ENCODE measurements at regions not wholly inside any gene's neighbourhood (a gene's known extent, or its start where the extent isn't known, plus 50 kb on each side); places are given as distances from the start of the nearest gene placed in this dataset.
A peak's percentile ranks its signal among the peaks of the same experiment; 100 is the strongest.

DNA sequence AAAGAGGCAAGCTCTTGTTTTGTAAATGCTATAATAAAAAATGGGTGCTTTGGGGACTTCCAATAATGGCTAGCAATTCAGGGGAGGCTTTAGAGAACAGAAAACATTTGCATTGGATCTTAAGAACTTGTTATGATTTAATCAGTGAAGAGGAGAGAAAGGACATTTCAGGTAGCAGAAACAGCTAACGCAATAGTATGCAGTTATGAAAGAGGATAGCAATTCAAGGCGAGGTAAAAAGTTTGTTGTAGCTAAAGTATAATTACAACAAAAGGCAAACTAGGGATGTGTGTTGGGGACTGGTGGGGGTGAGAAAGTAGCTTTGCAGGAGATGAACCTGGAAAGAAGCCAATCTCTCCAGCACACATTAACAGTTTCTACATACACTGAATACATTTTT is 558.7 kb upstream of the SEMA6D start:
- no peak for ATAC-seq (replicated peaks)
- no peaks in the 10 kb centered on the region for H3K36me3 Mint-ChIP-seq (ENCODE audit: low read depth)
- no peak overlapping the region for H3K27ac Mint-ChIP-seq
- no peaks in the 10 kb centered on the region for H3K27me3 Mint-ChIP-seq
- H3K4me3 Mint-ChIP-seq, result no peak overlapping the region
- no peaks in the 10 kb centered on the region for H3K4me1 Mint-ChIP-seq
- peaks cover 15% of the 10 kb centered on the region for H3K9me3 Mint-ChIP-seq

DNA sequence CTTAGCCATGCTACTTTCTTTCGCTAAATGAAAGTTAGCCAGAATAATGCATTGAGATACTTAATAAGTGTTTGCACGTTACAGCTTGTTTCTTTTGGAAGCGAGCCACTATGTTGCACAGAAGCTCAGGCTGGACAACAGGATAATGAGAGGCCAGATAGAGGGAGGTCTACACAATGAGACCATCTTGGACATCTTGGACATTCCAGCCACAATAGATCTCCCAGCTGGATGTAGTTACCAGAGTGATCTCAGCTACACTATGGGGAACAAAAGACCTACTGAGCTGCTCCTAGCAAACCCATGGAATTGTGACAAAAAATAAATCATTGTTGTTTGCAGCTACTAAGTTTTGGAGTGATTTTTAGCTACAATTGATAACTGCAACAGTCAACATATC is 540.1 kb upstream of the SEMA6D start:
- no peaks in the 10 kb centered on the region for H3K4me1 Mint-ChIP-seq
- H3K36me3 Mint-ChIP-seq (ENCODE audit: low read depth), result no peaks in the 10 kb centered on the region
- H3K27ac Mint-ChIP-seq, result no peak overlapping the region
- H3K4me3 Mint-ChIP-seq, result no peak overlapping the region
- peaks cover 4% of the 10 kb centered on the region for H3K27me3 Mint-ChIP-seq
- no peak for ATAC-seq (replicated peaks)
- H3K9me3 Mint-ChIP-seq, result peaks cover 15% of the 10 kb centered on the region

DNA sequence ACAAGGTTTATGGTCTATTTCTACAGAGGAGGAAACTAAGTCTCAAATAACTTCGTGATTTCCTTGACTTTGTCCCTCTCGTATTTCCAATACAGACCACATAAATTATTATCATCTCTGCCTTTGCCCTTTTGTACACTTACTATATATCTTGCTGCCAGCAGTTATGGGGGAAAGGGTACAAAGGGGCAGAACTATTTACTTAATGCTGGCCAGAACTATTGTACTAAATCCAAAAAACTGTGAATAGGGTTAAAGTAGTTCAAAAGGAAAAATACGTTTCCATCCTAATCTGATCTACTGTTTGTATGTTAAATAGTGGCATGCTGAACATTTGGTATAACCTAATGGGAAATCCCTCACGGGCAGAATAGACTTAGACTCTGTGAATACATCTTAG is 537.3 kb upstream of the SEMA6D start:
- no peak overlapping the region for H3K4me3 Mint-ChIP-seq
- H3K4me1 Mint-ChIP-seq, result no peaks in the 10 kb centered on the region
- H3K27me3 Mint-ChIP-seq, result peaks cover 22% of the 10 kb centered on the region
- H3K9me3 Mint-ChIP-seq, result peaks cover 11% of the 10 kb centered on the region
- H3K36me3 Mint-ChIP-seq (ENCODE audit: low read depth), result no peaks in the 10 kb centered on the region
- ATAC-seq (replicated peaks), result no peak
- no peak overlapping the region for H3K27ac Mint-ChIP-seq

DNA sequence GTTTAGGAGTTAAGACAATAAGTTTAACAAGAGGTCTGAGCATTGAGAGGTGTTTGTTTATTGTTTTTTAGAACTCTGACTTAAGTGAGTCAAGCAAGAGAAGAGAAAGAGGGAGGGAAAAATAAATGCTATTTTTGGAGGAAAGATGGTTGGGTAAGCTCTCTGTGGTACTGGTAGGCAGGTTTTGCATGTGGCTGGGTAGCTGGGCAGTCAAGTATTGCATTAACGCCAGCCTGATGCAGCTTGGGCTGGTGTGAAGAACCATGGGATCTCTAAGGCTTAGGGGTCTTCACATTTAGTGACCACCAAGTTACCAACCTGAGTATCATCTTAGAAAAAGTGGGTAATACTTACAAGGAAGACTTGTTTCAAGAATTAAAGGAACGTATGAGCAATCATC is 534.5 kb upstream of the SEMA6D start:
- Mint-ChIP-seq H3K4me1 (no peaks in the 10 kb centered on the region), H3K9me3 (peaks cover 5% of the 10 kb centered on the region), H3K4me3 (no peak overlapping the region), H3K27ac (no peak overlapping the region), H3K27me3 (peaks cover 33% of the 10 kb centered on the region), H3K36me3 (ENCODE audit: low read depth) (no peaks in the 10 kb centered on the region)
- no peak for ATAC-seq (replicated peaks)

DNA sequence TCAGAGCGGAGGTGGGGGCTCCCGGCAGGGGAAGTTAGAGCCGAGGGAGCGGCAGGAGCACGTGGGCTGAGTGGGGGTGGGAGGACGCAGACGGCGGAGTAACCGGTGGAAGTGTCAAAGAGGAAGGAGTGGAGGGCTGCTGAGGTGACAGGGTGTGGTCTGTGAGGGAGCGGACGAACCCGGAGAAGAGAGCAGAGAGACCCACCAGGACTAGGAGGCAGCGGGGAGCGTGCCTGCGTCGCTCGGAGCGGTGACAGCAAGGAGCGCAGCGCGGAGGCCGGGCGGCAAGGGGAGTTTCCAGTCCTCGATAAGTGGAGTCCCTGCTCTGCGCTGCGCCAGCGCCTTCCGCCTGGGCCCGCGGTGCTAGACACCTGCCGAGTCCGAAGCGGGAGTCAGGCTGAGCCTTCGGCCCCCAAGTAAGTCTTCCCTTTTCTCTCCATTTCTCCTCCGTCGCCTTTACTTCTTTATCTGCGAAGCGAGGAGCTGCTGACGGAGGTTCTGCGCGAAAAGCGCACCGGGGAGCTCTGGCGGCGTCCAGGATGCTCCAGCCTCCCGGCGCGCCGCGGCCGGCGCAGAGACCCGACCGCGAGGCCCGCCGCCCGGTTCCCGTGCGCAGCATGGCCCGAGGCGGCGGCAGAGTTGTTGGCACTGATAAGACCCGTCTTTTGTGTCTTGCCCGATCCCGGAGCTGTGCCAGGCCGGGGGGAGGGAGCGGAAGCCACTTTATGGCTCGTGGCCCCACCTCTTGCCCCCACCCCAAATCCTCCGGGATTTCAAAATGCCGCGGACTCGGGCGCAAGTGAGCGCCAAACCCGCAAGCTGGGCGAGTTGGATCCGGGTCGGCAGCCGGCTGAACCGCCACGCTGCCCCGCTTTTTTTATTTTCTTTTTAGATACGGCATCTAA is 533.0 kb upstream of the SEMA6D start:
- no peak for ATAC-seq (replicated peaks)
- Mint-ChIP-seq H3K9me3 (peaks cover 3% of the 10 kb centered on the region), H3K4me3 (peak overlapping the region; percentile 44), H3K4me1 (no peaks in the 10 kb centered on the region), H3K36me3 (ENCODE audit: low read depth) (no peaks in the 10 kb centered on the region), H3K27me3 (peaks cover 33% of the 10 kb centered on the region), H3K27ac (no peak overlapping the region)

DNA sequence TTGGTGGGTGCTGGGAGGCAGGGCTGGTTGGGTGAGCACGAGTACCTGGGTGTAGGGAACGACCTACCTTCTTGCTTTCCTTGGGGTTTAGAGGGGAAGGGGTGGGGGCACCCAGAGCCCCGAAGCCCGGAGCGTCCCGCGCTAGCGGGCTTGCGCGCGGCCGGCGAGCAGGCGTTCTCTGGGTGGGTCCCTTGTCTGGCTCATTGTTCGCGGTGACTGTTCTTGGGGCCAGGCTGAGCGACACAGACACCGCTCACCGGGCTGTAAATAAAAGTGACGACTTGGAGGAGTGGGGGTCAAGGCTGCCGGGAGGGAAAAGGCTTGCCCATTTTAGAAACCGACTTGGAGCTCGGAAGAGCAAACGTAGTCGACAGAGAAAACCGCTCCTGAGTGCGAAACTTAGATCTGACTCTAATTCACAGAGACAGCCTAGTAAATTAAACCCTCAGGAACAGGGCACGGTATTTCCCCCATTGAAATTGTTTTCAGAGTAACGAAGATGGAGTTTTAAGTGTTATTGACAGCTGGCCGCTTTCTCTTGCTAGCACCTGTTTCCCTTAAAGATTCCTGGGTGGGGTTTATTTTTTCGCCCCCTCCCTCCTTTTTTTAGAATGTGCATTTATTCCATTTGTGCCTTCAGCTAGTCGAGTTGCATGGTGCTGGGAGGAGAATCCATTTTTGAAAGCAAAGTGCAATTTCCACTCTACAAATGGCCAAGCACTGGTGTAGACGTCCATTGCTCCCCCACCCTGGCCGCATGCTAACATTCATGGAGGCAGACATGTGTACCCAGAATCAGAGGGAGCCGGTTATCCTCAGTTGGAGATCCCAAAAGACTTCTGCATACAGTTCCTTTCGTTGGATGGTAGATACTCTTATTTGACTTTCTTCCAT is 532.1 kb upstream of the SEMA6D start:
- H3K27ac Mint-ChIP-seq, result no peak overlapping the region
- no peaks in the 10 kb centered on the region for H3K36me3 Mint-ChIP-seq (ENCODE audit: low read depth)
- peaks cover 33% of the 10 kb centered on the region for H3K27me3 Mint-ChIP-seq
- ATAC-seq (replicated peaks), result no peak
- H3K4me3 Mint-ChIP-seq, result peak overlapping the region; percentile 42
- no peaks in the 10 kb centered on the region for H3K4me1 Mint-ChIP-seq
- H3K9me3 Mint-ChIP-seq, result peaks cover 3% of the 10 kb centered on the region

DNA sequence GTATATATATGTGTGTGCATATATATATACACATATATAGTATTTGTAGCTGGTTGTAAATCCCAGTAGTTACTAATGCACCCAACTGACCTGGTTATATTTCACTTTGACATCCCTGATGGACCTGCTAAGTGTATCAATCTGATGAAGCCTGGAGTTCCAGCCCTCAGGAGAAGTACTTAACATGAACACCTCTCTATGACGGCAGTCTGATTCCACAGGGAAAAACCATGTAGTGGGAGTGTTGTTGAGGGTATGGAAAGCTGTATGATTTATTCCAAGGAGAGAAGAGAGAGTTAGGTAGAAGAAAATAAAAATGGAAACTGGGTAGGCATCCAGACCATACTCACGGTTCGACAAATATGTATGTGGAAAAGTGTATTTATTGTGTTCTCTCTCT is 531.2 kb upstream of the SEMA6D start:
- Mint-ChIP-seq H3K36me3 (ENCODE audit: low read depth) (no peaks in the 10 kb centered on the region), H3K4me1 (no peaks in the 10 kb centered on the region), H3K27ac (no peak overlapping the region), H3K27me3 (peaks cover 33% of the 10 kb centered on the region), H3K9me3 (peaks cover 3% of the 10 kb centered on the region), H3K4me3 (no peak overlapping the region)
- no peak for ATAC-seq (replicated peaks)

DNA sequence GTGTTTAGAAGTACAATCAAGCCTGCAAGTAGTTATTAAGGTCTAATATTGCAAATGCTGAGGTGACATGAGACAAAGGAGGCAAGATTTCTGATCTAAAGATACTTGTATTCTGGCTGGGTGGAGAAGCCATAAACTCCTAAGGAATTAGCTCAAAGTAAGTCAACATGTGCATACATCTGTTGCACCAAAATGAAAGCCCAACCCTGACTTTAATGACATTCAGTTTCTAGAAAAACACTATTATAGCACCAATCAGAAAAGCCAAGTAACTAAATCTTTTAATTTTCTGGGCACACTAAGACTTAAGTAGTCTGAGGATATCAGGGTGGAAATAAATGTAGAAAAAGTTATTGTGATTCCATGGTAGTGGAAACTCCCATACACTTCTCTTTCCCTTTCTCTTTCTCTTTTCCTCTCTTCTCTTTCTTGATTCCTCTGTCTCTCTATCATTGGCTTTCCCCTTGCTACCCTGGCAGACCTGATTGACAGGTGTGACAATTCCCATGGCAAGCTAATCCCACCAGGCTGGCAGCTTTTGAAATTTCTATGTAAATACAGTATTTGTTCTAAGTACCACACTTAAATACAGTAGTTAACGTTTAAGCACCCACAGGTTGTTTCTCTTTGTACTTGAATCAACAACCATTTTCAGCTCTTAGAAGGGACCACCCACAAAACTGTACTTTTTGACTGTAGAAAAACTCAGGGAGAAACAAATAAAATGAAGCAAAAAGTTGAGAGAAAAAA is 528.4 kb upstream of the SEMA6D start:
- Mint-ChIP-seq H3K9me3 (no peaks in the 10 kb centered on the region), H3K36me3 (ENCODE audit: low read depth) (no peaks in the 10 kb centered on the region), H3K4me3 (no peak overlapping the region), H3K4me1 (no peaks in the 10 kb centered on the region), H3K27ac (no peak overlapping the region), H3K27me3 (peaks cover 14% of the 10 kb centered on the region)
- ATAC-seq (replicated peaks), result no peak

DNA sequence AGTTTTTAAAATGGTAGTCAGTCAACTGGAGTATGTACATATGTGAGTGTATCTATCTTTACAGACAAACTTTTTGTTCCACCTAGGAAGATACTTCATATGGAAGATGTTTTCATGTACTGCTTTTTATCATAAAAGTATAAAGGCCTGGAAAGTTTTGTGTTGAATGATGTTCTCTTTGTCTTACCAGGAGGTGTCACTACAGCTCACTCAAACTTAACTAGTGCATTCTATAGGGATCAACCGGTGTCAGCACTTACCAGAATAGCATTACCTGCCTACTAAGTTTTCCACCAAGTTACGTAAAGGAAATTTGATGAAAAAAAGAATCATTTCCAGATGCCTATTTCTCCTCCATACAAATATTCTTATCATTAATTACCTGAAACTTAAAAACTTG is 522.6 kb upstream of the SEMA6D start:
- no peaks in the 10 kb centered on the region for H3K27me3 Mint-ChIP-seq
- H3K9me3 Mint-ChIP-seq, result no peaks in the 10 kb centered on the region
- no peaks in the 10 kb centered on the region for H3K4me1 Mint-ChIP-seq
- H3K36me3 Mint-ChIP-seq (ENCODE audit: low read depth), result no peaks in the 10 kb centered on the region
- no peak overlapping the region for H3K27ac Mint-ChIP-seq
- no peak overlapping the region for H3K4me3 Mint-ChIP-seq
- ATAC-seq (replicated peaks), result no peak

DNA sequence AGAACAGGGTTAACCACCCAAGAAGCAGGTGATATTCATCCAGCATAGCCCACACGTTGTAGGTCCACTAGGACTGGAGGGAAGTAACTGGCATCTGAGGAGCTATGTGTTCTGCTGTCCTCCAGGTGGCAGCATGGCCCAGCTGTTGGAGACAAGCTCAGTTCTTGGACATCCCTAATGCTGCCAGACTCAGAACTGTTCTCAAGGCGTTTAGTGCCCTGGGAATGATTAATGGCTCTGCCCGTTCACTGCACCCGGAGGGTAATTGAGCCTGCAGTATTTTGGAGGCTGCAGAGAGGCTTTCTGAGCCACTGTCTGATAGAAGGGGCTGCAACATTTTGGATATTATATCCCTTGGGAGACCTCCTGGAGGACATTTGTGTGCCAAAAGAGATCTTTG is 521.3 kb upstream of the SEMA6D start:
- H3K36me3 Mint-ChIP-seq (ENCODE audit: low read depth), result no peaks in the 10 kb centered on the region
- H3K4me3 Mint-ChIP-seq, result no peak overlapping the region
- no peaks in the 10 kb centered on the region for H3K9me3 Mint-ChIP-seq
- no peaks in the 10 kb centered on the region for H3K27me3 Mint-ChIP-seq
- ATAC-seq (replicated peaks), result no peak
- H3K4me1 Mint-ChIP-seq, result no peaks in the 10 kb centered on the region
- H3K27ac Mint-ChIP-seq, result no peak overlapping the region

DNA sequence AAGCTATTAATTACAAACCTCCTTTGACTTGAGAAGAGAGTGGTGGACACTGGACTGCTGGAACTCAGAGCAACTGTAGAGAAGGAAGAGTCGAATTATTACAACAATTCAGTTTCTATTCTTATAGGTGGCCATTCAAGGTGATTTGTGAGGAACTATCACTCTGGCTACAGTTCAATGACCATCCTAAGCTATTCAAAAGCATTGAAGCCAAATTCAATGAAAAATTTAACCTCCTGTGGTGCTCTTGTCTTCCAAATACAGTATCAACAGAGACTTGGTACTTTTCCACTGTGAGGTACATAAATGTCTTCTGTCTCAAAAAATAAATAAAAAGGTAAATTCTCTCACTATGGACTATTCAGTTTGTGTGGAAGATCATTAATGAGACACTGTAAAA is 513.3 kb upstream of the SEMA6D start:
- H3K27ac Mint-ChIP-seq, result no peak overlapping the region
- H3K27me3 Mint-ChIP-seq, result no peaks in the 10 kb centered on the region
- H3K4me1 Mint-ChIP-seq, result no peaks in the 10 kb centered on the region
- H3K4me3 Mint-ChIP-seq, result no peak overlapping the region
- no peaks in the 10 kb centered on the region for H3K9me3 Mint-ChIP-seq
- no peaks in the 10 kb centered on the region for H3K36me3 Mint-ChIP-seq (ENCODE audit: low read depth)
- no peak for ATAC-seq (replicated peaks)

DNA sequence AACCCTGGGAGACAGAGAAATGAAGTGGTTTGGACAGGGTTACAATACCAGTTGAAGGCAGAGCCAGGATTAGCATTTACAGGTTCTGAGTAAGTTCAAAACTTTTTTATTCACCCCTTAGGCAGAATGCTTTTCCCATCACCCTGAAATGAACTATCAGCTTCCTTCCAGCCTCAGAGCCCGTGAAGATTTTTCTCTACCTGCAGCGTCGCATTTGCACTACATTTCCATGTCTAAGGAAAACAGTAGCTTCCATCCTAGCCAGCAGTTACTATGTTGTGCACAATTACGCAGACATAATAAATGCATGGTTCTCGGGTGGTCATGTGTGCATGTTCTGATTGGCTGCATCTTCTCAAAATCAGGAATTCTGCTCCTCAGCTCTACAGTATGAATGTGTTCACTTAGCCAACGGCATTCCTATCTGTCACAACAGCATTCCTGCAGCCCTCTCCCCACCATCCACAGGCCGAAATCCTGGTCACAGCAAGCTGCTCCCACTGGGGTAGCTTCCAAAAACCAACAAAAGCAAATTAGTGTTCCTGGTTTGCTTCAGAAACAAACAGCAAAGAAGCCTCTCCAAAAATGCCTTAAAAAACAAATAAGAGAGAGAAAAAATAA is 510.8 kb upstream of the SEMA6D start:
- no peaks in the 10 kb centered on the region for H3K9me3 Mint-ChIP-seq
- no peak overlapping the region for H3K4me3 Mint-ChIP-seq

DNA sequence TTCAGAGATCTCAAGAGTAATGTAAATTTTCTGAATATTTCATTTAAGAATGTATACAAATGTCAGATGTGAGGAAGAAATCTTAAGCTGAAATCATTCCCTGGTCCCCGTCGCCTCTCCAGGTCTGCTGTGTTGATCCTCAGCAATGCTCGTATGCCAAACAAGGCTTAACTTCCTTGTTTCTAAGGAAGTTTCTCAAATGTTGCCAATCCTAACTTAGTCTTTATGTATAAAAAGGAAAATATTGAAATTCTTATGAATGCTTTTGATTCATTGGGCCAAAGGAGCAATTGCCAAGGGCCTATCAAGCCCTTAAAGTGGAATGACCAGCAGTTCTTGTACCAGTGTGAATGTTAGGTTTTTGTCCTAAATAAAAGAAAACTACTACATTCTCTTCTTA is 507.7 kb upstream of the SEMA6D start:
- H3K27ac Mint-ChIP-seq, result no peak overlapping the region
- H3K4me3 Mint-ChIP-seq, result no peak overlapping the region
- no peaks in the 10 kb centered on the region for H3K4me1 Mint-ChIP-seq
- no peaks in the 10 kb centered on the region for H3K36me3 Mint-ChIP-seq (ENCODE audit: low read depth)
- H3K9me3 Mint-ChIP-seq, result no peaks in the 10 kb centered on the region
- no peak for ATAC-seq (replicated peaks)
- H3K27me3 Mint-ChIP-seq, result no peaks in the 10 kb centered on the region

More for the DNA sequence above, 510.8 kb upstream of the SEMA6D start:
- no peaks in the 10 kb centered on the region for H3K36me3 Mint-ChIP-seq (ENCODE audit: low read depth)
- no peaks in the 10 kb centered on the region for H3K4me1 Mint-ChIP-seq
- no peak overlapping the region for H3K27ac Mint-ChIP-seq
- no peak for ATAC-seq (replicated peaks)
- H3K27me3 Mint-ChIP-seq, result no peaks in the 10 kb centered on the region
